ENCODE measurements at regions not wholly inside any gene's neighbourhood (a gene's known extent, or its start where the extent isn't known, plus 50 kb on each side); places are given as distances from the start of the nearest gene placed in this dataset.

GRCh38 chr4:81860111-81860510 lies 388.4 kb upstream of the RASGEF1B start:
- no peak for DNase-seq

- no peak for DNase-seq
These were observed 382.7 kb upstream of the RASGEF1B start for GRCh38 chr4:81854406-81854805.

DNA sequence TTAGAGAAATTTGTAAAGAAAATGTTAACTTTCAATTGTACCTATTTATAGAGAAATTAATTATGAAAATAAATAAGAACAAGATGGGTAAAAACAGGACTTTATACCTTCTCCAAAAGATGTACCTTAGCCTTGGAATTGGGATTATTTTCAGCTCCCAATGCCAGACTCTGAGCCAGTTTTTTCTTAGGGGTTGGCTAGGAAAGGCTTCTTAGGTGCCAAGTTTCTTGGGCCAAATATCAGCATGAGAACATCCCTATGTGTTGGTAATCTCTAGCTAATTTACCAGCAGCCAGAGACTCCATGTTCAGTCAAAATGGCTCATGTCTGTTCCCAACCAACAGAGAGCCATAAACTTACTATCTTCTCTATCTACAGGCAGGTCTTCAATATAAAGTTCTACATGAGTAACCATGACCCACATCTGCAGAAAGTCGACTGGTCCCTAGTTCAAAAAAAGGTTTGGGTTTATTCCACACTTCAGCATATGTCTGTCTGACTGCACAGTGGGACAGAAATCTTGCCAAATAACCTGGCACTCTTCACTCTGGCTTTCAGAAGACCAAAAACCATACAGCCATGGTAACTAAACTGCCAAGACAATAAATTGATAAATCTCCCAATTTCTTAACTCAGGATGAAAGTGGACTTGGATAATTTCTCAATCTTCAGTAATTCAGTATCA lies 380.5 kb upstream of the RASGEF1B start:
- DNase-seq: no peak

- DNase-seq: no peak
These were observed 379.0 kb upstream of the RASGEF1B start for GRCh38 chr4:81850701-81851100.

GRCh38 chr4:81845761-81846160 lies 374.1 kb upstream of the RASGEF1B start:
- no peak for DNase-seq

DNA sequence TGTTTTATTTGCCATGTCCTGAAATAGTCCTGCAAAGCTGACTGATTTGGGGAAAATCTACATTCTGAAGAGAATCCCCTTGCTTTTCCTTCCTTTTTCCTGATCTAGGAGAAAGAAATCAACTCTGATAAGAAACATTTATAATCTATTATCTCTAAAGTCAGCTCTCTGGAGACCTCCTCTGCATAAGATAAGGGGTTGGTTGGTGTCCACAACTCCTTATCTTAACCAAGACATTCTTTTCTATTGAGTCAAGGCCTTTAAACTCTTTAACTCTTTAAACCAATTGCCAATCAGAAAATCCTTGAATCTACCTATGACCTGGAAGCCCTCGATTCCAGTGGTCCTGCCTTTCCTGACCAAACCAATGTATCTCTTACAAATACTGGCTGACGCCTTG lies 373.6 kb upstream of the RASGEF1B start:
- no peak for DNase-seq

DNA sequence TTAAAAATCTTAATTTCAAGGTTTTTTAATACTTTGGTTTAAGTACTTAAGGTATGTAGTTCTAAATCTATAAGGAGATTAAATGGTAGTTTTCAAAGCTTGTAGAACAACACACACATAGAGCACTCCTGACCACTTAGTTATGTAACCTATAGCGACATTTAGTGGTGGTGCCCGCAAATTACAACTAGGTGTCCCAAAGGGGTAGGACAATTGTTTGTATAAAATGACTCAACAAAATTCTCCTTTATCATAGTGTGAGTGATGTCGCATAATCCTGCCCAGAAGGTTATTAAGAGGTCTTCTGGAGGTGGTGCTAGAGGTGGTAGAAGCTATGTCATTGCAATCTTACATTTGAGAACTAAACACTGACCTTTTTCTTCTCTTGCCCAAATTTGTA lies 373.0 kb upstream of the RASGEF1B start:
- DNase-seq: peak; percentile 69

DNA sequence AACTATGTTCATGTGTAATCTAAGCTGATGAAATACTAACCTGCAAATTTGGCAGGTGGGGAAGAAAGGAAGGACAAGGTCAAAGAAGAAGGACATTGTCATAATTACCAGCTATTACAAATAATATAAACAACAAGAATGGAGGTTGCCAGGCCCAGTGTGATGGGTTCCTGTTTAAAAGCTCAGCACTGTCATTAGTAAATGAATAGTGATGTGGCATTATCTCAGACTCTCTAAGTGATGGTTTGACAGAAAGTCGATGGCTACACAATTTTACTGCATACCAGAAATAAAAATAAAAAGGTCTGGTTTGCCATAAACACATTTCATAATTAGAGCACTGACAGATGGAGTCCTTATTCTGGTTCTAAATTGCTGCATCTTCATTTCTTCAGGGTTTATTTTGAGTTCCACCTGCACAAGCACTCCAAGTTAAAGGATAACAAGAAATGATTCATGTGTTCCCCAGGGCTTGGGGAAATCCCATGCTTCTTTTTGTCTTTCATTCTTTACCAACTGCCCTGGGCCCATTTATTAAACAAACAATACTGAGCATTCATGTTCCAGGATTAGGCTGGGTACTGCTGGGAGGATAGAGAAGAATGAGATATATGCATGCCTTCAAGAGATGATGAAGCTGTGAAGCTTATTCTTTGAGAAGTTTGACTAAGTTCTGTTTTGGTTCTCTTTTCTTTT lies 367.8 kb upstream of the RASGEF1B start:
- DNase-seq: no peak

DNA sequence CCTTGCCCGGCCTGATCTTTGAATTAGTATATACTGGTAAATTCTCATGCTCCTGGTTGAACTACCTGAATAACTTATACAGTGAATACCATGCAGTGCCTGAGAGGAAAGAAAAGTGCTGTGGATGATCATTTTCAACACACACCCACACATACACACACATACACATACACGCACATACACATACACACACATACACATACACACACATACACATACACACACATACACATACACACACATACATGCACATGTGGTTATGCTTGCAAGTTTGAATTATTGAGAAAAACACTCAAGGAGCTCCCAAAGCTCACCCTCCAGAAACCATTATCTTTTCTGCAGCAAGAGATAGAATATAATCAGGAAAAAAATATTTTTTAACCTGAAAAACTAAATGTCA lies 366.9 kb upstream of the RASGEF1B start:
- no peak for DNase-seq

DNA sequence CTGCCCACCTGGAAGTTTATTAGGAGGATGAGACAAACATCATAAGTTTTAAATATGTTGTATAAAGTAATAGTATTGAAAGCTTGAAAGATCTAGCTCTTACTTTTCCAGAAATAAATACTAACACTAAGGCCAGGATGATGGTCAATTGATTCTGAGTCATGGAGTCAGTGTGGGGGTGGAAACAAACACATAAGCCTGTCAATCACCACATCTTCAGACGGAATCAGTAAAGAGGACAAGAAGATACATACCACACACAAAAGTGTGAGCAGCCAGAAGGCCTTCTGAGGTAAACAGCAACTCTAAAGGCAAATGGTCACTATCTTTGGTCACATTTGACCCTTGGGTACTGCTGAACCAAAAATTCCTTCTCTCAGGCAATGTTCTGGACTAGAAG lies 365.0 kb upstream of the RASGEF1B start:
- DNase-seq: no peak

GRCh38 chr4:81833576-81833975 lies 361.9 kb upstream of the RASGEF1B start:
- DNase-seq: no peak

DNA sequence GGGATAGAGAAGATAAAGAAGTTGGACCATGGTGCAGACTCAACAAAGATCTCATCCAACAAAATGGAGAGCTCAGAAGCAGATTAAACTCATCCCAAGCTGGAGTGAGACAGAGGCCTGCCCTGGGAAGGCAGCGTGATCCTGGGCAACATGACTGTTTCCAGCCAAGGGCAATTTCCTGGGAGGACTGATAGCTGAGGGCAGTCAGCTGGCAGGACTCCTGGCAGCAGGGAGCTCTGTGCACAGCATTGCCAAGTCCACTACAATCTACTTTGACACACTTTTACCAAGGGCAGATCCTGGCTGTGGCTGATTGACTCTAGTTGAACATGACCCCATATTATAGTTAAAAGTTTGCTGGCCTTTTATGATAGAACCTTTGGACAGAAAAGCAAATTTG lies 357.3 kb upstream of the RASGEF1B start:
- no peak for DNase-seq

GRCh38 chr4:81827577-81828202 lies 356.0 kb upstream of the RASGEF1B start:
- no peak for DNase-seq

- no peak for DNase-seq
These were observed 355.2 kb upstream of the RASGEF1B start for GRCh38 chr4:81826817-81827424.

GRCh38 chr4:81826335-81826734 lies 354.6 kb upstream of the RASGEF1B start:
- no peak for DNase-seq

GRCh38 chr4:81818385-81818920 lies 346.7 kb upstream of the RASGEF1B start:
- DNase-seq: no peak

- DNase-seq: no peak
These were observed 344.5 kb upstream of the RASGEF1B start for GRCh38 chr4:81816031-81816761.

- DNase-seq: no peak
These were observed 343.4 kb upstream of the RASGEF1B start for GRCh38 chr4:81814987-81815541.

GRCh38 chr4:81811562-81812293 lies 340.0 kb upstream of the RASGEF1B start:
- no peak for DNase-seq

DNA sequence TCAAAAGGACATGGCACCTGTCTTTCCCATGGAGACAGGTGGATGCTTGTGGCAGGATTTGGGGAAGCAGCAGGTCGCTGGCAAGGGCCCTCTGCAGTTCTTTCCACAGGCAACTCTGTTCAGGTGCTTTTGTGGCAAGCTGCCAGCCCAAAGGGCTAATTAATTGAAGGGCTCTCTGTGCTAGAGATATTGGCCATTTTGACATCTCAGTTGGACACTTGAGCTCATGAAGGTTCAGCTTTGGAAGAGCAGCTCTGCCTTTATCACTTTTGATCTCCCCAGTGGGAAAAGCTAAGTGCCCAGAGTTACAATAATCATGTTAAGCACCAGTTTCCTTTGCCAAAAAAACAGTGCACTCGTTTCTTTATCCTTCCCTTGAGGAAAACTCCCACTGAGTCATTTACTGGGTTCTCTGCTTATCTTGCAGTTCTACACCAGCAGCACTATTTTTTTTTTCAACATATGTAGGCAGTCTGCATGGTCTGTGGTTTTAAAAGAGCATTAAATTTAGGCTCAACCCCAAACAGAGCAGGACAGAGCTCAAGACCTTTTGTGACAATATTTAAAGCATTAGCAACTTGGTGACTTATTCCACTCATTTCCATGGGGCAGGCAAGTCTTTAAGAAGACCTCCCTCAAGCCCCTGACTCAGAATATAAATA lies 336.4 kb upstream of the RASGEF1B start:
- no peak for DNase-seq

- DNase-seq: no peak
These were observed 335.7 kb upstream of the RASGEF1B start for GRCh38 chr4:81807386-81807785.

All from stimulated activated CD4-positive, alpha-beta T cell treated with anti-CD3 and anti-CD28 coated beads, Interleukin-12 subunit alpha, Interleukin-12 subunit beta, amount 100 ng/mL, for 4 hours (primary cell).